ENCODE measurements at regions not wholly inside any gene's neighbourhood (a gene's known extent, or its start where the extent isn't known, plus 50 kb on each side); places are given as distances from the start of the nearest gene placed in this dataset.

GRCh38 chr2:145980318-145980717, 1460.4 kb upstream of the ZEB2 start:
- no peak for TF ChIP-seq POLR2A (IDR thresholded peaks at IDR 0.05)
- no peak for TF ChIP-seq CTCF (IDR thresholded peaks at IDR 0.05)
- TF ChIP-seq EP300 (IDR thresholded peaks at IDR 0.05): no peak
